CD14-positive monocyte (primary cell): ENCODE measurements at regions not wholly inside any gene's neighbourhood (a gene's known extent, or its start where the extent isn't known, plus 50 kb on each side); places are given as distances from the start of the nearest gene placed in this dataset.

ENCODE experiments used
- DNase-seq, 3 donors: peaks; one replicate each; pipeline ENCODE4 v3.0.0-alpha.2; 2011 to 2022
- H2AFZ ChIP-seq: 2 replicates; pipeline ENCODE4 v1.6.0; 2012; ENCODE audit warnings: mild to moderate bottlenecking, low read depth, low read length, inconsistent platforms; ENCODE audit not compliant: insufficient read depth, poor library complexity, severe bottlenecking
- H3K27ac ChIP-seq, 2 donors: 1 replicate in 1 of 2; 2 replicates in 1 of 2; pipeline ENCODE4 v1.5.1; 2012 to 2013; ENCODE audit warnings: low read length in 2 of 2, control low read depth in 1 of 2, inconsistent platforms in 1 of 2, low read depth in 1 of 2, mild to moderate bottlenecking in 1 of 2
- H3K27me3 ChIP-seq, 2 donors: one replicate each; pipeline versions ENCODE4 v1.6.0 to v1.6.1; 2011 to 2013; ENCODE audit warnings: low read length in 2 of 2; ENCODE audit not compliant: control insufficient read depth in 2 of 2, insufficient read depth in 2 of 2
- H3K36me3 ChIP-seq, 2 donors: replicated peaks in 1 of 2; 1 replicate in 1 of 2; 2 replicates in 1 of 2; pipeline versions ENCODE4 v1.5.1 to v1.6.1; 2012 to 2013; ENCODE audit warnings: low read length in 2 of 2, control low read depth in 1 of 2, inconsistent platforms in 1 of 2, mild to moderate bottlenecking in 1 of 2; ENCODE audit not compliant: insufficient read depth in 2 of 2, control insufficient read depth in 1 of 2
- H3K4me1 ChIP-seq, 2 donors: 1 replicate in 1 of 2; 2 replicates in 1 of 2; pipeline versions ENCODE4 v1.5.1 to v1.6.1; 2012 to 2013; ENCODE audit warnings: low read length in 2 of 2, control low read depth in 1 of 2, inconsistent platforms in 1 of 2, mild to moderate bottlenecking in 1 of 2, moderate library complexity in 1 of 2; ENCODE audit not compliant: insufficient read depth in 2 of 2, control insufficient read depth in 1 of 2
- H3K4me2 ChIP-seq: replicated peaks from 2 replicates; pipeline ENCODE3; 2012; ENCODE audit warnings: low read length, moderate library complexity, mild to moderate bottlenecking; ENCODE audit not compliant: poor library complexity, severe bottlenecking; ENCODE audit errors: extremely low read depth
- H3K4me3 ChIP-seq, 3 experiments: fragments of 200-600 bp in 1 of 3; sonication (generic) in 1 of 3; replicated peaks in 1 of 3; 1 replicate in 2 of 3; 2 replicates in 1 of 3; pipeline ENCODE4 v1.5.1; 2011 to 2013; ENCODE audit warnings: low read length in 3 of 3, mild to moderate bottlenecking in 3 of 3, control low read depth in 2 of 3, low read depth in 2 of 3, inconsistent platforms in 1 of 3, moderate library complexity in 1 of 3
- H3K79me2 ChIP-seq: 2 replicates; pipeline ENCODE4 v1.6.0; 2012; ENCODE audit warnings: mild to moderate bottlenecking, control low read depth, inconsistent platforms, low read length, moderate library complexity; ENCODE audit not compliant: insufficient read depth
- H3K9ac ChIP-seq: 2 replicates; pipeline ENCODE4 v1.6.0; 2017; ENCODE audit warnings: low read length, mild to moderate bottlenecking; ENCODE audit not compliant: insufficient read depth, poor library complexity, severe bottlenecking
- H3K9me3 ChIP-seq, 2 donors: replicated peaks in 1 of 2; 1 replicate in 1 of 2; 2 replicates in 1 of 2; pipeline versions ENCODE4 v1.5.1 to v1.6.1; 2012 to 2013; ENCODE audit warnings: low read length in 2 of 2, control low read depth in 1 of 2; ENCODE audit not compliant: control insufficient read depth in 1 of 2, insufficient read depth in 1 of 2
- H4K20me1 ChIP-seq: 2 replicates; pipeline ENCODE4 v1.6.0; 2012; ENCODE audit warnings: mild to moderate bottlenecking, low read length, control low read depth, moderate library complexity; ENCODE audit not compliant: insufficient read depth
- H3K27ac Mint-ChIP-seq, 7 donors: one replicate each; pipeline ENCODE4 v1.8.0; 2020; ENCODE audit warnings: mild to moderate bottlenecking in 7 of 7, mixed read lengths in 7 of 7, moderate library complexity in 6 of 7, inconsistent platforms in 2 of 7
- H3K27me3 Mint-ChIP-seq, 3 donors: one replicate each; pipeline ENCODE4 v1.8.0; 2021 to 2022; ENCODE audit warnings: low read depth in 3 of 3, mild to moderate bottlenecking in 3 of 3, mixed read lengths in 3 of 3, moderate library complexity in 3 of 3, inconsistent platforms in 1 of 3
- H3K36me3 Mint-ChIP-seq, 2 donors: one replicate each; pipeline ENCODE4 v1.8.0; 2020; ENCODE audit warnings: mixed read lengths in 2 of 2, inconsistent platforms in 1 of 2, mild to moderate bottlenecking in 1 of 2
- H3K4me1 Mint-ChIP-seq: one replicate; pipeline ENCODE4 v1.8.0; 2020; ENCODE audit warnings: mild to moderate bottlenecking, mixed read lengths
- H3K4me3 Mint-ChIP-seq, 2 donors: one replicate each; pipeline ENCODE4 v1.8.0; 2020; ENCODE audit warnings: mild to moderate bottlenecking in 2 of 2, mixed read lengths in 2 of 2, moderate library complexity in 1 of 2
- H3K9me3 Mint-ChIP-seq, 7 donors: one replicate each; pipeline ENCODE4 v1.8.0; 2020 to 2022; ENCODE audit warnings: mixed read lengths in 7 of 7, mild to moderate bottlenecking in 6 of 7, moderate library complexity in 6 of 7, inconsistent platforms in 2 of 7
- WGBS: methylation state at CpG from one replicate; pipeline ENCODE4 v1.1.5; 2013; ENCODE audit warnings: missing lambda C conversion rate; ENCODE audit not compliant: insufficient coverage; 5-methylcytosine and 5-hydroxymethylcytosine counted together
- intact Hi-C, 2 donors: fragments of 100-400 bp; cut with micrococcal nuclease; formaldehyde crosslinking; loops; one replicate each; pipeline versions ENCODE4 v1.15.0 to v1.15.1; 2023
- TF ChIP-seq, protein P1 (sequence below): fragments of 200-600 bp; IDR thresholded peaks from one replicate; pipeline ENCODE4 v1.8.0; 2022; ENCODE audit warnings: antibody characterized with exemption, mild to moderate bottlenecking

DNA sequence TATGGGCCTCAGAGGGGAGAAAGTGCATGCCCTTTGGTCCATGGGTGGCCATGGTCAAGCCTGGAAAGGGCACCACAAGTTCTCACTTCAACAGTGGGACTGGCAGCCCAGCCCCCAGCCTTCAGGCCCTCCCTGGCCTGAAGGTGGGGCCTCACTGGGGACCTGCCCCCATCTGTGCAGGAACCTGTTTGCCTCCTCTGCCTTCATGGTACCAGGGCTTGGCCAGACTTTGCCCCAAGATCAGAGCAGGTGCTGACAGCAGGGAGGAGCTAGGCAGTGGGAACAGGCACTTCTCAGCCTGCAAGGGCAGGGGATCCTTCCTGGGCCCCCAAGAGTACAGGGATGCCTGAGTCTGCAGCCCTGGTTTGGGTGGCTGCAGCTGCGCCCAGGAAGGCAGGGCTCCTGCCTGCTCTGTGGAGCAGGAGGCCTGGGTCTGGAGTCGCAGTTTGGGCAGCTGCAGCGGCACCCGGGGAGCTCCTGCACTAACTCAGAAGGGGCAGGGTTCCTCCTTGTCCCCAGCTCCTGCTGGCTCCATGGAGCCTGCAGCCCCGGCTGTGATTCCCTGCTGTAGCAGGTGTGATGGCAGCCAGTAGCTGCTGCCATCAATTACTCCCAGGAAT, 460.1 kb upstream of the NCAM2 start:
- Histone ChIP-seq H3K36me3 (no peaks in the 10 kb centered on the region), H3K4me1 (no peaks in the 10 kb centered on the region), H3K4me2 (no peak overlapping the region), H3K9me3 (peaks cover 6 to 13% of the 10 kb centered on the region in 2 donors), H3K27me3 (no peaks in the 10 kb centered on the region), H3K79me2 (no peaks in the 10 kb centered on the region), H4K20me1 (no peaks in the 10 kb centered on the region), H3K27ac (no peak overlapping the region), H3K4me3 (no peak overlapping the region), H3K9ac (no peak overlapping the region), H2AFZ (no peak overlapping the region)
- no peak overlapping the region for H3K27ac Mint-ChIP-seq
- intact Hi-C loops = no loop called here
- H3K9me3 Mint-ChIP-seq = peaks cover 2 to 10% (median 7%) of the 10 kb centered on the region in 7 donors
- H3K4me1 Mint-ChIP-seq = peaks cover 2% of the 10 kb centered on the region
- H3K36me3 Mint-ChIP-seq = no peaks in the 10 kb centered on the region
- 94% methylated on average over 3 of the region's 5 CpGs for WGBS
- TF ChIP-seq, protein P1, sequence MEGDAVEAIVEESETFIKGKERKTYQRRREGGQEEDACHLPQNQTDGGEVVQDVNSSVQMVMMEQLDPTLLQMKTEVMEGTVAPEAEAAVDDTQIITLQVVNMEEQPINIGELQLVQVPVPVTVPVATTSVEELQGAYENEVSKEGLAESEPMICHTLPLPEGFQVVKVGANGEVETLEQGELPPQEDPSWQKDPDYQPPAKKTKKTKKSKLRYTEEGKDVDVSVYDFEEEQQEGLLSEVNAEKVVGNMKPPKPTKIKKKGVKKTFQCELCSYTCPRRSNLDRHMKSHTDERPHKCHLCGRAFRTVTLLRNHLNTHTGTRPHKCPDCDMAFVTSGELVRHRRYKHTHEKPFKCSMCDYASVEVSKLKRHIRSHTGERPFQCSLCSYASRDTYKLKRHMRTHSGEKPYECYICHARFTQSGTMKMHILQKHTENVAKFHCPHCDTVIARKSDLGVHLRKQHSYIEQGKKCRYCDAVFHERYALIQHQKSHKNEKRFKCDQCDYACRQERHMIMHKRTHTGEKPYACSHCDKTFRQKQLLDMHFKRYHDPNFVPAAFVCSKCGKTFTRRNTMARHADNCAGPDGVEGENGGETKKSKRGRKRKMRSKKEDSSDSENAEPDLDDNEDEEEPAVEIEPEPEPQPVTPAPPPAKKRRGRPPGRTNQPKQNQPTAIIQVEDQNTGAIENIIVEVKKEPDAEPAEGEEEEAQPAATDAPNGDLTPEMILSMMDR = no peak
- H3K4me3 Mint-ChIP-seq = no peak overlapping the region
- no peak for DNase-seq
- peaks cover 0 to 2% (median 0%) of the 10 kb centered on the region in 3 donors for H3K27me3 Mint-ChIP-seq

DNA sequence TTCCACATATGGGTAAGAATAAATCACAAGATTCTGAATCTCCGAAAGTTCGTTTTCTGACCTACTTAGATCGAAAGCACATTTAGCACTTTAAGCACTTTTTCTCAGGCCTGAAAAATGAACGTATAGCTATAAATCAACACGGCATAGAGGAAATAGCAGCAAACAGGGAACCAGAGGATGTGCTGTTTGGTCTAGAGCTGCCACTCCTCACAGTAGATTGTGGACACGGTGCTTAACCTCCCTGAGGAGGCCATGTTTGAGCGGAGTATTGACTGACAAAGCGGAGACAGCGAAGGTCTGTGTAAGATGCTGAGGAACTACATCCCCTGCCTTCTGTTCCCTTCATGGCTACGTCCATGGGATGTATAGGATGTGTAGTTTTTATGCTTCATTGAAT, 452.8 kb upstream of the NCAM2 start:
- Histone ChIP-seq H3K79me2 (no peaks in the 10 kb centered on the region), H3K27me3 (no peaks in the 10 kb centered on the region), H3K4me2 (no peak overlapping the region), H3K36me3 (no peaks in the 10 kb centered on the region), H3K4me1 (no peaks in the 10 kb centered on the region), H3K9me3 (peaks cover 7% of the 10 kb centered on the region in 2 donors), H3K4me3 (no peak overlapping the region), H3K9ac (no peak overlapping the region), H4K20me1 (no peaks in the 10 kb centered on the region), H2AFZ (no peak overlapping the region), H3K27ac (no peak overlapping the region)
- TF ChIP-seq, protein P1 = no peak
- H3K4me1 Mint-ChIP-seq = peaks cover 2% of the 10 kb centered on the region
- H3K9me3 Mint-ChIP-seq = peaks cover 0 to 14% (median 7%) of the 10 kb centered on the region in 7 donors
- WGBS = 64% methylated on average over 5 of the region's 10 CpGs
- H3K36me3 Mint-ChIP-seq = no peaks in the 10 kb centered on the region
- no peak overlapping the region for H3K27ac Mint-ChIP-seq
- no peak for DNase-seq
- H3K4me3 Mint-ChIP-seq = no peak overlapping the region
- H3K27me3 Mint-ChIP-seq = no peaks in the 10 kb centered on the region
- intact Hi-C loops = no loop called here
